HEK293T (cell line): ENCODE measurements at regions not wholly inside any gene's neighbourhood (a gene's known extent, or its start where the extent isn't known, plus 50 kb on each side); places are given as distances from the start of the nearest gene placed in this dataset.

Experiments
- CTCF ChIA-PET: fragments of 350-600 bp; formaldehyde crosslinking; extraction: SDS; loops from one replicate; lab custom pipeline; 2021; ENCODE audit warnings: antibody characterized with exemption, inconsistent platforms; lab: Yijun Ruan, JAX
- POLR2A ChIA-PET: fragments of 350-600 bp; formaldehyde crosslinking; extraction: SDS; loops from one replicate; lab custom pipeline; 2020; ENCODE audit warnings: antibody characterized with exemption, inconsistent platforms; lab: Yijun Ruan, JAX
- DNase-seq: peaks from one replicate; pipeline ENCODE4 v3.0.0; 2012; ENCODE audit warnings: mixed read lengths; ENCODE audit errors: extremely low spot score
- ARNT ChIP-seq: fragments of 450-650 bp; IDR thresholded peaks from 2 replicates; pipeline ENCODE4 v1.6.1; 2017; ENCODE audit warnings: mild to moderate bottlenecking
- BHLHE40 ChIP-seq: fragments of 450-650 bp; IDR thresholded peaks from 2 replicates; pipeline ENCODE4 v1.6.1; 2016; ENCODE audit warnings: mild to moderate bottlenecking, moderate library complexity, borderline replicate concordance
- CTBP1 ChIP-seq: fragments of 450-650 bp; IDR thresholded peaks from 2 replicates; pipeline ENCODE4 v1.6.1; 2016; ENCODE audit warnings: borderline replicate concordance
- ELF4 ChIP-seq: fragments of 450-650 bp; IDR thresholded peaks from 2 replicates; pipeline ENCODE4 v1.6.1; 2017; ENCODE audit warnings: antibody characterized with exemption
- FOXA1 ChIP-seq: fragments of 450-650 bp; IDR thresholded peaks from 2 replicates; pipeline ENCODE4 v1.6.1; 2016; ENCODE audit warnings: mild to moderate bottlenecking
- FOXK2 ChIP-seq: fragments of 450-650 bp; IDR thresholded peaks from 2 replicates; pipeline ENCODE4 v1.6.1; 2016; ENCODE audit warnings: mild to moderate bottlenecking
- FOXM1 ChIP-seq: fragments of 450-650 bp; IDR thresholded peaks from 2 replicates; pipeline ENCODE4 v1.6.1; 2017; ENCODE audit warnings: mild to moderate bottlenecking, borderline replicate concordance
- HDGF ChIP-seq: fragments of 450-650 bp; IDR thresholded peaks from 2 replicates; pipeline ENCODE4 v1.6.1; 2017; ENCODE audit warnings: antibody characterized with exemption, borderline replicate concordance
- L3MBTL2 ChIP-seq: fragments of 450-650 bp; conservative IDR thresholded peaks from 2 replicates; pipeline ENCODE4 v1.6.1; 2016; ENCODE audit warnings: mild to moderate bottlenecking
- LEF1 ChIP-seq: fragments of 450-650 bp; IDR thresholded peaks from 2 replicates; pipeline ENCODE4 v1.6.1; 2017; ENCODE audit warnings: mild to moderate bottlenecking, borderline replicate concordance
- NFRKB ChIP-seq: fragments of 450-650 bp; IDR thresholded peaks from 2 replicates; pipeline ENCODE4 v1.6.1; 2016; ENCODE audit warnings: mild to moderate bottlenecking, moderate library complexity
- SP1 ChIP-seq: fragments of 450-650 bp; IDR thresholded peaks from 2 replicates; pipeline ENCODE4 v1.6.1; 2017
- SUZ12 ChIP-seq: fragments of 450-650 bp; IDR thresholded peaks from 2 replicates; pipeline ENCODE4 v1.6.1; 2016; ENCODE audit warnings: mild to moderate bottlenecking
- TARDBP ChIP-seq: fragments of 450-650 bp; IDR thresholded peaks from 2 replicates; pipeline ENCODE4 v1.6.1; 2016
- ZNF384 ChIP-seq: fragments of 450-650 bp; IDR thresholded peaks from 2 replicates; pipeline ENCODE4 v1.6.1; 2016
- TF ChIP-seq, protein P1 (sequence below): fragments of 450-650 bp; IDR thresholded peaks from 2 replicates; pipeline ENCODE4 v1.6.1; 2016

DNA sequence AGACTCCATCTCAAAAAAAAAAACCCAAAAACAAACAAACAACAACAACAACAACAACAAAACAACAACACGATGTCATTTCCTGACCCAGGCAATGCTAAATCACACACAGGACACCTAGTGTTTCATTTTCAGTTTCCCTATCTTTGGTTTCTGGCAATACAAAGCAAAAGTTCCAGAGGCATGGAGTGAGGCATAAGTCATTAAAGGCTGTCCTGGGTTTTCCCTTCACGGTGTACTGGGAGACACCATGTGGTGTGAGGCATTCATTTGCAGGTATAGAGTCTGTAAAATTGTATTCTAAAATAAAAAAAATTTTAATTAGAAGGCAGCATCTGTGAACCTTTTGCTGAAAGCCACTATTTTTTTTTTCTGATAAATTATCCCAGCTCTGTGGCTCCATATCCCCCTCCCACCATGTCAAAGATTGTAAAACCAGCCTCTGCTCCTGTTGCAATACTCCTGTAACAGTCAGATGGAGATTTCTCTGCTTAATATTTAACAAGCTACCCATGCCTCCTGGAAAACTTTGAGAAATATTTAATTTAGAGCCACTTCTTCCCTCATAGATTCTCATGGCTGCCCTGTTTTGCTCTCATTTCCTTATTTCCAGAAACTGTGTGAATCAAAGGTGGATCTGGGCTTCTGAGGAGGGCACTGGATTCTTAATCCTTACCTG lies 324.6 kb downstream of the MCTP2 start:
- CTCF ChIA-PET, result no interaction called here
- POLR2A ChIA-PET, result no interaction called here
- TF ChIP-seq ELF4, result no peak
- no peak for TF ChIP-seq TARDBP
- TF ChIP-seq FOXK2, result no peak
- TF ChIP-seq HDGF, result no peak
- TF ChIP-seq SUZ12, result no peak

DNA sequence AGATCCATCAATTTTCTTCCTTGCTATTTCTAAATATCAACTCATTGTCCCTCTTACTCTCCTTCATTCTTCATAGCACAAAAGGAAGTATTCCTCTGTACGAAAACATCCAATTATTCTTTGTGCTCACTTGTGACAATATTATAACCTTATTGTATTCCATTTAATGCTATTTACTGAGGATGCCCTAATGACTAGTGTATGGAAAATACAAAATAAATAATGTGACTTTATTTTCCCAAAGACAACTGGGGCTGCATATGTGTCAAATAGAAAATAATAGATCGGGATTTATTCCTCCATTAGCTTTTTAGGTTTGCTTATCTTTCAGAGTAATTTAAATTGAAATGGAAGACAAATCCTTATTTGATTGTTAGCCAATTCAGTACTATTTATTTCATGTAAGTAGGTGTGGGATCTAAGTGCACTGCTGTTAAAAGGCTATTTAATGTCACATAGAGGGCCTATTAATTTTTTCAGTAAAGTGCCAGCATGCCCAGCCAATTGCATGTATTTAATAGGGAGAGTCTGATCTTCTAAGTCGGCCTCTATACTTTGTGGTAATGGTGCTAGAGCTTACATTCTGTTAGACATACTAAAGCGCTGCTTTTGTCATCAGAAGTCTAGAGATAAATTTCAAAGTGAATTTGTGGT lies 329.8 kb downstream of the MCTP2 start:
- DNase-seq, result no peak
- ChIA-PET POLR2A (no interaction called here), CTCF (interaction anchor here (0.6 kb wide), 1 partner anchor 16 kb away, joined by 3 read pairs; no protein-coding TSS in a partner anchor)
- TF ChIP-seq, protein P1, sequence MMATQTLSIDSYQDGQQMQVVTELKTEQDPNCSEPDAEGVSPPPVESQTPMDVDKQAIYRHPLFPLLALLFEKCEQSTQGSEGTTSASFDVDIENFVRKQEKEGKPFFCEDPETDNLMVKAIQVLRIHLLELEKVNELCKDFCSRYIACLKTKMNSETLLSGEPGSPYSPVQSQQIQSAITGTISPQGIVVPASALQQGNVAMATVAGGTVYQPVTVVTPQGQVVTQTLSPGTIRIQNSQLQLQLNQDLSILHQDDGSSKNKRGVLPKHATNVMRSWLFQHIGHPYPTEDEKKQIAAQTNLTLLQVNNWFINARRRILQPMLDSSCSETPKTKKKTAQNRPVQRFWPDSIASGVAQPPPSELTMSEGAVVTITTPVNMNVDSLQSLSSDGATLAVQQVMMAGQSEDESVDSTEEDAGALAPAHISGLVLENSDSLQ, result no peak
- TF ChIP-seq L3MBTL2 (no peak), FOXA1 (no peak)

More for the DNA sequence above, 324.6 kb downstream of the MCTP2 start:
- DNase-seq, result no peak

- TF ChIP-seq HDGF (no peak), SUZ12 (no peak), ARNT (no peak), L3MBTL2 (no peak), CTBP1 (no peak), LEF1 (no peak), FOXK2 (no peak), FOXA1 (no peak), FOXM1 (no peak), TARDBP (no peak), BHLHE40 (no peak), NFRKB (no peak), SP1 (no peak), ZNF384 (no peak)
- POLR2A ChIA-PET, result no interaction called here
- CTCF ChIA-PET, result no interaction called here
- DNase-seq, result no peak
Observed at GRCh38 chr15:94563456-94563855, 332.1 kb downstream of the MCTP2 start.

GRCh38 chr15:94576889-94577533 lies 345.6 kb downstream of the MCTP2 start:
- ChIA-PET POLR2A (no interaction called here), CTCF (interaction anchor here (0.7 to 1.1 kb wide), 3 partner anchors 16 to 90 kb away, joined by 3 to 4 read pairs (median 3); no protein-coding TSS in a partner anchor)
- DNase-seq, result peak; percentile 54
- TF ChIP-seq TARDBP (no peak), L3MBTL2 (no peak), SP1 (no peak), SUZ12 (no peak), ELF4 (no peak), FOXM1 (no peak), FOXK2 (no peak), LEF1 (no peak), CTBP1 (no peak), NFRKB (no peak), BHLHE40 (no peak), ARNT (no peak), FOXA1 (no peak), HDGF (no peak), ZNF384 (no peak)
- TF ChIP-seq, protein P1, result no peak

DNA sequence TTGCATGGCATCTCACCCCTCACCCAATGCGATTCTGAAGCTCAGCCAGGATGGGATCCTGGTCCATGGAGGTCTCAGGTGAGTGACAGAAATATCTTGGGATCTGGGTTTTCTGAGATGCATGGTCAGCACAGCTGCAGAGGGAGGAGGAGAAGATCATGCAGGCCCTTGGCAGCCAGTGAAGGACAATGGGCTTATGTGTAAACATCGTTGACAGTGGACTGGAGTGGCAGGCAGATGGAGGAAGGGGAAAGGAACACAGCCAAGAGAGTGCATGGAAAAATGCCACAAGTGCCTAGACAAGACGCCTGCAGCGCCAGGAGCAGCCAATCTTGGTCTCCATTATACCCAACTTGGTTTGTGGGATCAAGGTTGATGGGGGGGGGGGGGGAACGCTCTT lies 347.9 kb downstream of the MCTP2 start:
- DNase-seq, result no peak
- TF ChIP-seq HDGF (no peak), FOXK2 (no peak), FOXA1 (no peak), TARDBP (no peak), ELF4 (no peak), FOXM1 (no peak), ZNF384 (no peak), BHLHE40 (no peak), SUZ12 (no peak), LEF1 (no peak), NFRKB (no peak)
- TF ChIP-seq, protein P1, result no peak
- POLR2A ChIA-PET, result no interaction called here
- CTCF ChIA-PET, result no interaction called here
